SU-DHL-6 (cell line): ENCODE measurements at regions not wholly inside any gene's neighbourhood (a gene's known extent, or its start where the extent isn't known, plus 50 kb on each side); places are given as distances from the start of the nearest gene placed in this dataset.
"Not testable (repeated sequence)": the region's sequence is repeated elsewhere in the genome, so short reads cannot be mapped to it uniquely, and the experiment has no call there.

Experiments
- CTCF ChIP-seq: fragments of 200-600 bp; sonication (generic); IDR thresholded peaks from one replicate; pipeline ENCODE4 v1.5.1; 2017; ENCODE audit warnings: antibody characterized with exemption, mild to moderate bottlenecking, low read length, moderate library complexity; ENCODE audit not compliant: insufficient read depth, poor library complexity, severe bottlenecking
- EZH2phosphoT487 ChIP-seq: fragments of 200-600 bp; sonication (generic), shearing (Covaris generic); conservative IDR thresholded peaks from 2 replicates; pipeline ENCODE4 v1.6.1; 2018; ENCODE audit warnings: mild to moderate bottlenecking, antibody characterized with exemption, low read length, moderate library complexity, mixed read lengths

GRCh38 chrX:97915390-97915789 lies 1031.7 kb downstream of the RPA4 start:
- not testable (repeated sequence) for TF ChIP-seq CTCF, EZH2phosphoT487
